T1000 (cell line): ENCODE measurements at regions not wholly inside any gene's neighbourhood (a gene's known extent, or its start where the extent isn't known, plus 50 kb on each side); places are given as distances from the start of the nearest gene placed in this dataset.

Experiments
- DNase-seq: peaks from one replicate; lab custom pipeline; 2025; ENCODE audit warnings: mixed read lengths; lab: John Stamatoyannopoulos, UW

- DNase-seq = no peak
Observed at GRCh38 chr17:77364941-77365583, 224.3 kb downstream of the SEC14L1 start.

- DNase-seq = peak; percentile 59
Observed at GRCh38 chr17:77365584-77366186, 224.9 kb downstream of the SEC14L1 start.

- no peak for DNase-seq
Observed at GRCh38 chr17:77366206-77366557, 225.4 kb downstream of the SEC14L1 start.

GRCh38 chr17:77366558-77367245, 225.9 kb downstream of the SEC14L1 start:
- no peak for DNase-seq

- DNase-seq = no peak
Observed at GRCh38 chr17:77369544-77369971, 228.8 kb downstream of the SEC14L1 start.

- DNase-seq = no peak
Observed at GRCh38 chr17:77370586-77370985, 229.8 kb downstream of the SEC14L1 start.

- DNase-seq = no peak
Observed at GRCh38 chr17:77371117-77371887, 230.5 kb downstream of the SEC14L1 start.

- DNase-seq = no peak
Observed at GRCh38 chr17:77371888-77372443, 231.2 kb downstream of the SEC14L1 start.

- DNase-seq = peak; percentile 84
Observed at GRCh38 chr17:77372444-77373298, 231.9 kb downstream of the SEC14L1 start.

GRCh38 chr17:77373299-77374169, 232.8 kb downstream of the SEC14L1 start:
- DNase-seq = no peak

- DNase-seq = peak; percentile 51
Observed at GRCh38 chr17:77374170-77374936, 233.6 kb downstream of the SEC14L1 start.

- DNase-seq = no peak
Observed at GRCh38 chr17:77375108-77375916, 234.5 kb downstream of the SEC14L1 start.

GRCh38 chr17:77375917-77376651, 235.3 kb downstream of the SEC14L1 start:
- no peak for DNase-seq

- no peak for DNase-seq
Observed at GRCh38 chr17:77376795-77377709, 236.3 kb downstream of the SEC14L1 start.

GRCh38 chr17:77377710-77378235, 237.0 kb downstream of the SEC14L1 start:
- no peak for DNase-seq

GRCh38 chr17:77378318-77379064, 237.7 kb downstream of the SEC14L1 start:
- DNase-seq = no peak
